Right lobe of liver (tissue), 6 donors: ENCODE measurements at regions not wholly inside any gene's neighbourhood (a gene's known extent, or its start where the extent isn't known, plus 50 kb on each side); places are given as distances from the start of the nearest gene placed in this dataset.

ENCODE experiments used
- ATAC-seq, 4 donors: fragments of 200-7000 bp; cut with Tn5 transposase; one replicate each; pipeline ENCODE4 v1.9.1; 2020; ENCODE audit warnings: mild to moderate bottlenecking in 4 of 4, moderate library complexity in 4 of 4
- DNase-seq, 3 donors: peaks; one replicate each; pipeline ENCODE4 v3.0.0-alpha.2; 2020
- H3K27ac ChIP-seq, 3 donors: fragments of 200-600 bp; one replicate each; pipeline ENCODE4 v1.8.0; 2022
- H3K27me3 ChIP-seq, 2 donors: fragments of 200-600 bp; one replicate each; pipeline ENCODE4 v1.8.0; 2022
- H3K36me3 ChIP-seq, 4 donors: fragments of 200-600 bp; sonication (generic) in 1 of 4; one replicate each; pipeline versions ENCODE4 v1.5.1 to v1.8.0; 2017 to 2022; ENCODE audit warnings: control low read depth in 1 of 4
- H3K4me1 ChIP-seq, 4 donors: fragments of 200-600 bp; sonication (generic) in 1 of 4; one replicate each; pipeline versions ENCODE4 v1.5.1 to v1.8.0; 2017 to 2022; ENCODE audit warnings: control low read depth in 1 of 4
- H3K4me3 ChIP-seq, 3 donors: fragments of 200-600 bp; one replicate each; pipeline ENCODE4 v1.8.0; 2022
- H3K9me3 ChIP-seq, 4 donors: fragments of 200-600 bp; sonication (generic) in 1 of 4; one replicate each; pipeline versions ENCODE4 v1.5.1 to v1.8.0; 2017 to 2022; ENCODE audit warnings: control low read depth in 1 of 4
- POLR2A ChIP-seq: fragments of 450-650 bp; IDR thresholded peaks from one replicate; pipeline ENCODE4 v1.6.1; 2017; ENCODE audit warnings: antibody characterized with exemption, mild to moderate bottlenecking
- WGBS: methylation state at CpG from one replicate; pipeline ENCODE4 v1.1.6; 2018; ENCODE audit warnings: low coverage, low lambda C conversion rate; ENCODE audit not compliant: insufficient coverage; ENCODE audit errors: missing lambda C conversion rate; 5-methylcytosine and 5-hydroxymethylcytosine counted together
- intact Hi-C, 2 donors: fragments of 100-400 bp; cut with DNase I; formaldehyde crosslinking; loops; one replicate each; pipeline versions ENCODE4 v1.11.2 to v1.14.1; 2022
- TF ChIP-seq, protein P1 (sequence below), 4 donors: fragments of 200-600 bp in 3 of 4; fragments of 450-650 bp in 1 of 4; IDR thresholded peaks; one replicate each; pipeline versions ENCODE4 v1.5.1 to v1.8.0; 2016 to 2022; ENCODE audit warnings: antibody characterized with exemption in 4 of 4, mild to moderate bottlenecking in 2 of 4
- donor health status: DM: no; HTN: yes; CAD: no.
- donor health status: DM: no; HTN: no; CAD: no.
- donor health status: DM: no; HTN: no; CAD: no.
- donor health status: DM: no; HTN: yes; CAD: no.
- donor health status: DM: no; HTN: yes; CAD: no.

DNA sequence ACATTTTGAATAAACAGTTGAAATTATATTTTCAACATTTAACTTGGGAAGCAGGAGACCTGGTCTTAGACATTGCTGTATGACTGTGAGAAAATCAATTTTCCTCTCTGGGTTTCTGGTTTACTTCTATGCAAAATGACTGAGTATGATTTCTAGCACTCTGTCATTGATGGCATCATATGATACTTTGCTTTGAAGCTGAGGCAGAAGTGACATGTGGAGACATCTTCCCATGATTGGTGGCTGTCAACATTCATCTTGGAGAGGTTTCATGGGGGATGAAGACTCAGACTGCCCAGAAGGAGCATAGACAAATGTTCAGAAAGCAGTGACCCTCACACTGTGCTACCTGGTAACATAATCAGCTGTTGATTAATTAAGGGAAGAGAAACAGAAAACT, 477.9 kb downstream of the PDCD6IP start:
- no peak for DNase-seq
- Histone ChIP-seq H3K4me3 (no peak overlapping the region), H3K9me3 (no peaks in the 10 kb centered on the region), H3K36me3 (no peaks in the 10 kb centered on the region), H3K27ac (no peak overlapping the region), H3K4me1 (no peaks in the 10 kb centered on the region), H3K27me3 (no peaks in the 10 kb centered on the region)
- ATAC-seq, result no peak
- TF ChIP-seq POLR2A, result no peak
- TF ChIP-seq, protein P1, sequence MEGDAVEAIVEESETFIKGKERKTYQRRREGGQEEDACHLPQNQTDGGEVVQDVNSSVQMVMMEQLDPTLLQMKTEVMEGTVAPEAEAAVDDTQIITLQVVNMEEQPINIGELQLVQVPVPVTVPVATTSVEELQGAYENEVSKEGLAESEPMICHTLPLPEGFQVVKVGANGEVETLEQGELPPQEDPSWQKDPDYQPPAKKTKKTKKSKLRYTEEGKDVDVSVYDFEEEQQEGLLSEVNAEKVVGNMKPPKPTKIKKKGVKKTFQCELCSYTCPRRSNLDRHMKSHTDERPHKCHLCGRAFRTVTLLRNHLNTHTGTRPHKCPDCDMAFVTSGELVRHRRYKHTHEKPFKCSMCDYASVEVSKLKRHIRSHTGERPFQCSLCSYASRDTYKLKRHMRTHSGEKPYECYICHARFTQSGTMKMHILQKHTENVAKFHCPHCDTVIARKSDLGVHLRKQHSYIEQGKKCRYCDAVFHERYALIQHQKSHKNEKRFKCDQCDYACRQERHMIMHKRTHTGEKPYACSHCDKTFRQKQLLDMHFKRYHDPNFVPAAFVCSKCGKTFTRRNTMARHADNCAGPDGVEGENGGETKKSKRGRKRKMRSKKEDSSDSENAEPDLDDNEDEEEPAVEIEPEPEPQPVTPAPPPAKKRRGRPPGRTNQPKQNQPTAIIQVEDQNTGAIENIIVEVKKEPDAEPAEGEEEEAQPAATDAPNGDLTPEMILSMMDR (IDR thresholded peaks at IDR 0.05), result no peak
- intact Hi-C loops, result no loop called here

DNA sequence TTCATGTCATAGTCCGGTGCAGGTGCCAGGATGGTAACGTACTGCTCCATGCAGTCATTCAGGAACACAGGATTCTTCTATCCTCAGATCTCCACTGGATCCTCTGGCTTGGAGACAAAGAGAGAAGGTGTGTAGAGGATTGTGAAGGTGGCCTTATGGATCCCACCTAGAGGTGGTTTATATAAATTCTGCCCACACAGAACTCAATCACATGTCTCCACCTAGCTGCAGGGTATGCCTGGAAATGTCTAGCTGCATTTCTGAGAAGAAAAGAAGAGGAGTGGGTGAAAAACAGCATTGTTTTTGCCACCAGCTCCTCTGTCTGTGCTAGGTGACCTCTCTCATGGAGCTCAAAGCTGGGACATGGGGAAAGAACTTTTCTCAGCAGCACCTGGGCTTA, 478.7 kb downstream of the PDCD6IP start:
- Histone ChIP-seq H3K27me3 (no peaks in the 10 kb centered on the region), H3K36me3 (no peaks in the 10 kb centered on the region), H3K9me3 (no peaks in the 10 kb centered on the region), H3K27ac (no peak overlapping the region), H3K4me1 (no peaks in the 10 kb centered on the region), H3K4me3 (no peak overlapping the region)
- intact Hi-C loops, result no loop called here
- ATAC-seq, result no peak
- DNase-seq, result no peak
- 44% methylated on average over 2 of the region's 2 CpGs for WGBS
- no peak for TF ChIP-seq POLR2A
- TF ChIP-seq, protein P1 (IDR thresholded peaks at IDR 0.05), result no peak

DNA sequence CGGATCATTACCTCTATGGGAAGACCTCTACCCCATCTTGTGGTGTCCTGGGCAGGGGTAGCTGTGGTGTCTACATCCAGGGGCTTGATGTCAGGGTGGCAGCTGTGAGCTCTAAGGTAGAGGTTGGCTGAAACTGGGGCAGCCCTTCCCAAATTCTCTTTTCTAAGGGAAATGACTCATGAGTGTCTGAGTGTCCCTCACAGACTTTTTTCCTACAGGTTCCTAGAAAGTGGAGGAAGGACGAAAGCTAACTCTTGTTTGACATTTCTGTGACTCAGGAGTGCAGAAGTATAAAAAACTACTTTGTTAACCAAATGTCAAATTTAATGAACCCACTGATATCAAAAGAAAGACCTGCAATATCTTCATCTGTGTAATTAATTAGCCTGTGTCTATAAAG, 481.5 kb downstream of the PDCD6IP start:
- H3K27ac ChIP-seq, result no peak overlapping the region
- H3K4me1 ChIP-seq, result no peaks in the 10 kb centered on the region
- H3K27me3 ChIP-seq, result no peaks in the 10 kb centered on the region
- no peak for TF ChIP-seq POLR2A
- TF ChIP-seq, protein P1 (IDR thresholded peaks at IDR 0.05), result no peak
- 30% methylated on average over 1 of the region's 2 CpGs for WGBS
- DNase-seq (no peak), ATAC-seq (no peak)
- no peak overlapping the region for H3K4me3 ChIP-seq
- intact Hi-C loops, result no loop called here
- H3K9me3 ChIP-seq, result no peaks in the 10 kb centered on the region
- no peaks in the 10 kb centered on the region for H3K36me3 ChIP-seq

DNA sequence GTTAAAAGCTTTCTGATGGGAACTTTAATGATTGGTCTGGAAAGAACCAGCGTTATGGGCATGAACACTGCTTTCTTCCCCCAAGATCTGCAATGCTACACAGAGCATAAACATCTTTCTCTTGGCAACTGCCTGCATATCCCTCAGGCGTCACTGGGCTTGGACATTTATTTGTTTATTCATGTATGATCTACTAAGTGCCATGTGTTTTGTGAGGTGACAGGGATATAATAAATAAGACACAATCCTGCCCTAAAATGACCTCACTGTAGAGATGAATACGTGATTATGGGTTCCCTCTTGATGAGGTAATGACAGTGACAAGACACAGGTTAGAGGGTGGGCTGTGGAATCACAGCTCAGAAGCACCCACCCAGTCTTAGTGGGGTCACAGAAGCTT, 485.3 kb downstream of the PDCD6IP start:
- Histone ChIP-seq H3K9me3 (no peaks in the 10 kb centered on the region), H3K4me3 (no peak overlapping the region), H3K27me3 (no peaks in the 10 kb centered on the region), H3K27ac (no peak overlapping the region), H3K4me1 (no peaks in the 10 kb centered on the region), H3K36me3 (no peaks in the 10 kb centered on the region)
- DNase-seq (no peak), ATAC-seq (no peak)
- intact Hi-C loops, result no loop called here
- 43% methylated on average over 3 of the region's 3 CpGs for WGBS
- TF ChIP-seq, protein P1 (IDR thresholded peaks at IDR 0.05), result no peak
- TF ChIP-seq POLR2A, result no peak
